Fibroblast of the aortic adventitia (primary cell): ENCODE measurements at regions not wholly inside any gene's neighbourhood (a gene's known extent, or its start where the extent isn't known, plus 50 kb on each side); places are given as distances from the start of the nearest gene placed in this dataset.

Experiments used
- DNase-seq: peaks from one replicate; pipeline ENCODE4 v3.0.0-alpha.2; 2010; ENCODE audit warnings: low read depth
- H3K4me3 ChIP-seq: 2 replicates; pipeline ENCODE4 v1.5.1; 2011; ENCODE audit warnings: low read depth, mild to moderate bottlenecking, control low read depth, low read length, moderate library complexity
- TF ChIP-seq, protein P1 (sequence below): IDR thresholded peaks from 2 replicates; pipeline ENCODE4 v1.5.1; 2011; ENCODE audit warnings: mild to moderate bottlenecking, low read length, control low read depth, inconsistent platforms; ENCODE audit not compliant: insufficient read depth

- H3K4me3 ChIP-seq = no peak overlapping the region
- no peak for DNase-seq
- TF ChIP-seq, protein P1, sequence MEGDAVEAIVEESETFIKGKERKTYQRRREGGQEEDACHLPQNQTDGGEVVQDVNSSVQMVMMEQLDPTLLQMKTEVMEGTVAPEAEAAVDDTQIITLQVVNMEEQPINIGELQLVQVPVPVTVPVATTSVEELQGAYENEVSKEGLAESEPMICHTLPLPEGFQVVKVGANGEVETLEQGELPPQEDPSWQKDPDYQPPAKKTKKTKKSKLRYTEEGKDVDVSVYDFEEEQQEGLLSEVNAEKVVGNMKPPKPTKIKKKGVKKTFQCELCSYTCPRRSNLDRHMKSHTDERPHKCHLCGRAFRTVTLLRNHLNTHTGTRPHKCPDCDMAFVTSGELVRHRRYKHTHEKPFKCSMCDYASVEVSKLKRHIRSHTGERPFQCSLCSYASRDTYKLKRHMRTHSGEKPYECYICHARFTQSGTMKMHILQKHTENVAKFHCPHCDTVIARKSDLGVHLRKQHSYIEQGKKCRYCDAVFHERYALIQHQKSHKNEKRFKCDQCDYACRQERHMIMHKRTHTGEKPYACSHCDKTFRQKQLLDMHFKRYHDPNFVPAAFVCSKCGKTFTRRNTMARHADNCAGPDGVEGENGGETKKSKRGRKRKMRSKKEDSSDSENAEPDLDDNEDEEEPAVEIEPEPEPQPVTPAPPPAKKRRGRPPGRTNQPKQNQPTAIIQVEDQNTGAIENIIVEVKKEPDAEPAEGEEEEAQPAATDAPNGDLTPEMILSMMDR = no peak
These were observed 351.5 kb upstream of the MAD2L1 start for GRCh38 chr4:120418146-120418545.

DNA sequence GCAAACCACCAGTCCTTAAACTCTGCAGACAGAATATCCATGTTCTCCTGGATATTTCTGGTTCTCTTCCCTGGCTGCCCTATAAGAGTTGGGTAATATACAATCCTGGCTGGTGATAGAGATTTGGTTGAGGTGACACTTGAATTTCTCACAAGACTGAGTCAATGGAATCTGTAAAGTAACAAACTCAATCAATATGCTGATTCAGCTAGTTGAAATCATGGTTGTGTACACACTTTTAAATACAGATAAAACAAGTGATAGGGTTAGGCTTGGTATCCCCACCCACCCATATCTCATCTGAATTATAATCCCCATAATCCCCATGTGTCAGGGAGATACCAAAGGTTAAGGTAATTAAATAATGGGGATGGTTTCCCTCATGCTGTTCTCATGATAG, 349.2 kb upstream of the MAD2L1 start:
- TF ChIP-seq, protein P1 = no peak
- DNase-seq = no peak
- H3K4me3 ChIP-seq = no peak overlapping the region

DNA sequence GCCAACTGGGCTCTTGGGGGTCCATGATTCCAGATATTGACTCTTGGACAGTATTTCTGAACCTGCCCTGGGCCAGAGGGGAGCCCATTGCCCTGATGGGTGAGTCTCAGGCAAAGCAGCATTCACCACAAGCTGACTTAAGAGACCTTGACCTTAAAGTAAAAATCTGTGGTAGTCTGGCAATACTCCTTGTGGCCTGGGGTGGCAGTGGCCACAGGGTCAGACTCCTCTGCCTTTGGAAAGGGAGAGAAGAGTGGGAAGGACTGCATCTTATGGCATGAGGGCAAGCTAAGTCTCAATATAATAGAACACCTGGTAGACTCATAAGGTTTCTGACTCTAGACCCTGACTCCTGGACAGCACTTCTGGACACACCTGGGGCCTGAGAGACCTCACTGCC, 340.3 kb upstream of the MAD2L1 start:
- DNase-seq = no peak
- TF ChIP-seq, protein P1 = no peak
- H3K4me3 ChIP-seq = no peak overlapping the region

GRCh38 chr4:120403296-120403695, 336.6 kb upstream of the MAD2L1 start:
- DNase-seq = no peak
- TF ChIP-seq, protein P1 = no peak

GRCh38 chr4:120400441-120400840, 333.8 kb upstream of the MAD2L1 start:
- TF ChIP-seq, protein P1 = no peak
- H3K4me3 ChIP-seq = no peak overlapping the region
- DNase-seq = no peak

More at GRCh38 chr4:120403296-120403695, 336.6 kb upstream of the MAD2L1 start:
- no peak overlapping the region for H3K4me3 ChIP-seq

GRCh38 chr4:120399826-120400225, 333.2 kb upstream of the MAD2L1 start:
- DNase-seq = no peak
- no peak overlapping the region for H3K4me3 ChIP-seq
- TF ChIP-seq, protein P1 = no peak

DNA sequence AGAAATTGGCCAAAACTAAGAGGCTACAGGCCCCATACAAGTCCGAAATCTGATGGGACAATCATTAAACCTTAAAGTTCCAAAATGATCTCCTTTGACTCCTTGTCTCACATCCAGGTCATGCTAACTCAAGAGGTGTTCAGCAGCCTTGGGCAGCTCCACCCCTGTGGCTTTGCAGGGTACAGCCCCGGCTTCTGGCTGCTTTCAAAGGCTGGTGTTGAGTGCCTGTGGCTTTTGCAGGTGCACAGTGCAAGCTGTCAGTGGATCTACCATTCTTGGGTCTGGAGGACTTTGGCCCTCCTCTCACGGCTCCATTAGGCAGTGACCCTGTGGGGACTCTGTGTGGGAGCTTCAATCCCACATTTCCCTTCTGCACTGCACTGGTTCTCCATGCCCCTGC, 329.1 kb upstream of the MAD2L1 start:
- no peak for DNase-seq
- H3K4me3 ChIP-seq = no peak overlapping the region
- TF ChIP-seq, protein P1 = no peak
